ENCODE measurements at regions not wholly inside any gene's neighbourhood (a gene's known extent, or its start where the extent isn't known, plus 50 kb on each side); places are given as distances from the start of the nearest gene placed in this dataset.

- CTCF ChIA-PET, result no interaction called here
- H3K4me2 ChIP-seq (ENCODE audit: control insufficient read depth, insufficient read depth), result no peak overlapping the region
Observed at GRCh38 chr4:157727163-157727562, 445.7 kb downstream of the GASK1B start.

More at GRCh38 chr4:157727163-157727562, 445.7 kb downstream of the GASK1B start:
- Histone ChIP-seq H3K9me3 (replicated peaks; ENCODE audit: control insufficient read depth, insufficient read depth, low read length) (no peaks in the 10 kb centered on the region), H3K4me3 (no peak overlapping the region), H4K20me1 (ENCODE audit: control insufficient read depth, insufficient read depth) (no peaks in the 10 kb centered on the region), H3K27me3 (replicated peaks in 1 of 2; ENCODE audit: control insufficient read depth in 2 of 2, insufficient read depth in 2 of 2, low read length in 1 of 2) (no peaks in the 10 kb centered on the region), H2AFZ (ENCODE audit: control insufficient read depth, low read depth, low read length) (no peak overlapping the region), H3K79me2 (ENCODE audit: control insufficient read depth, insufficient read depth, low read length) (no peaks in the 10 kb centered on the region), H3K36me3 (ENCODE audit: control insufficient read depth in 2 of 2, insufficient read depth in 2 of 2, low read length in 1 of 2) (no peaks in the 10 kb centered on the region), H3K4me1 (ENCODE audit: control insufficient read depth, insufficient read depth, low read length) (no peaks in the 10 kb centered on the region), H3K9ac (ENCODE audit: control insufficient read depth, insufficient read depth, low read length) (no peak overlapping the region), H3K27ac (ENCODE audit: control insufficient read depth, insufficient read depth) (no peak overlapping the region)
- BruUV-seq (replicated peaks), result no TSS peak
- 6% methylated on average over 2 of the region's 2 CpGs for WGBS (ENCODE audit: insufficient coverage, insufficient replicate concordance, low lambda C conversion rate, missing lambda C conversion rate)
- intact Hi-C loops (cut with micrococcal nuclease; ENCODE audit: unreplicated experiment) (no loop called here), in situ Hi-C loops (cut with MboI) (no loop called here)
- DNase-seq (ENCODE audit: low read depth, low spot score), result no peak
- TF ChIP-seq, protein P1, sequence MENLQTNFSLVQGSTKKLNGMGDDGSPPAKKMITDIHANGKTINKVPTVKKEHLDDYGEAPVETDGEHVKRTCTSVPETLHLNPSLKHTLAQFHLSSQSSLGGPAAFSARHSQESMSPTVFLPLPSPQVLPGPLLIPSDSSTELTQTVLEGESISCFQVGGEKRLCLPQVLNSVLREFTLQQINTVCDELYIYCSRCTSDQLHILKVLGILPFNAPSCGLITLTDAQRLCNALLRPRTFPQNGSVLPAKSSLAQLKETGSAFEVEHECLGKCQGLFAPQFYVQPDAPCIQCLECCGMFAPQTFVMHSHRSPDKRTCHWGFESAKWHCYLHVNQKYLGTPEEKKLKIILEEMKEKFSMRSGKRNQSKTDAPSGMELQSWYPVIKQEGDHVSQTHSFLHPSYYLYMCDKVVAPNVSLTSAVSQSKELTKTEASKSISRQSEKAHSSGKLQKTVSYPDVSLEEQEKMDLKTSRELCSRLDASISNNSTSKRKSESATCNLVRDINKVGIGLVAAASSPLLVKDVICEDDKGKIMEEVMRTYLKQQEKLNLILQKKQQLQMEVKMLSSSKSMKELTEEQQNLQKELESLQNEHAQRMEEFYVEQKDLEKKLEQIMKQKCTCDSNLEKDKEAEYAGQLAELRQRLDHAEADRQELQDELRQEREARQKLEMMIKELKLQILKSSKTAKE (IDR thresholded peaks at IDR 0.05; ENCODE audit: low read depth, poor library complexity, severe bottlenecking), result no peak
- TF ChIP-seq WRNIP1 (IDR thresholded peaks at IDR 0.05; ENCODE audit: borderline replicate concordance, low read depth, low read length) (no peak), TCF12 (IDR thresholded peaks at IDR 0.05; ENCODE audit: low read depth, low read length) (no peak), IKZF2 (IDR thresholded peaks at IDR 0.05) (no peak), JUND (IDR thresholded peaks at IDR 0.05; ENCODE audit: low read depth, low read length) (no peak), SMC3 (IDR thresholded peaks at IDR 0.05; ENCODE audit: borderline replicate concordance, low read length) (no peak), IKZF1 (conservative IDR thresholded peaks at IDR 0.05) (no peak), IRF5 (IDR thresholded peaks at IDR 0.05; ENCODE audit: borderline replicate concordance) (no peak), CHD2 (IDR thresholded peaks at IDR 0.05; ENCODE audit: borderline replicate concordance, low read depth, low read length) (no peak), ZZZ3 (IDR thresholded peaks at IDR 0.05; ENCODE audit: control insufficient read depth, insufficient read length, low read depth) (no peak), SIX5 (IDR thresholded peaks at IDR 0.05; ENCODE audit: low read depth, low read length, severe bottlenecking) (no peak), ZNF207 (IDR thresholded peaks at IDR 0.05; ENCODE audit: borderline replicate concordance) (no peak)
- POLR2A ChIA-PET, result no interaction called here
- FAIRE-seq, result no peak
- ATAC-seq, result no peak
- SMC1A ChIA-PET (ENCODE audit: uncharacterized antibody, unreplicated experiment), result interaction anchor here (1.1 kb wide), 1 partner anchor 13 kb away, joined by 3 read pairs; no protein-coding TSS in a partner anchor
- RAD21 ChIA-PET (ENCODE audit: unreplicated experiment), result no interaction called here
